ENCODE measurements at regions not wholly inside any gene's neighbourhood (a gene's known extent, or its start where the extent isn't known, plus 50 kb on each side); places are given as distances from the start of the nearest gene placed in this dataset.

- no peak for DNase-seq
Measured at GRCh38 chr18:73514449-73514848, 633.2 kb downstream of the FBXO15 start.

- peak; percentile 37 for DNase-seq
Measured at GRCh38 chr18:73511771-73512503, 635.7 kb downstream of the FBXO15 start.

GRCh38 chr18:73509460-73509859 is 638.2 kb downstream of the FBXO15 start:
- no peak for DNase-seq

- no peak for DNase-seq
Measured at GRCh38 chr18:73503326-73503725, 635.5 kb upstream of the NETO1 start.

- no peak for DNase-seq
Measured at GRCh38 chr18:73487966-73488365, 620.2 kb upstream of the NETO1 start.

GRCh38 chr18:73485166-73485565 is 617.4 kb upstream of the NETO1 start:
- no peak for DNase-seq

- DNase-seq: no peak
Measured at GRCh38 chr18:73482901-73483300, 615.1 kb upstream of the NETO1 start.

- no peak for DNase-seq
Measured at GRCh38 chr18:73479477-73479876, 611.7 kb upstream of the NETO1 start.

GRCh38 chr18:73478191-73478590 is 610.4 kb upstream of the NETO1 start:
- DNase-seq: no peak

GRCh38 chr18:73476031-73476430 is 608.2 kb upstream of the NETO1 start:
- DNase-seq: no peak

- peak; percentile 32 for DNase-seq
Measured at GRCh38 chr18:73462092-73462491, 594.3 kb upstream of the NETO1 start.

GRCh38 chr18:73461780-73462059 is 593.9 kb upstream of the NETO1 start:
- no peak for DNase-seq

GRCh38 chr18:73461038-73461779 is 593.4 kb upstream of the NETO1 start:
- DNase-seq: peak; percentile 34

- DNase-seq: no peak
Measured at GRCh38 chr18:73458186-73458964, 590.6 kb upstream of the NETO1 start.

GRCh38 chr18:73456643-73457042 is 588.9 kb upstream of the NETO1 start:
- DNase-seq: no peak

- no peak for DNase-seq
Measured at GRCh38 chr18:73452866-73453265, 585.1 kb upstream of the NETO1 start.

- no peak for DNase-seq
Measured at GRCh38 chr18:73446502-73446901, 578.7 kb upstream of the NETO1 start.

GRCh38 chr18:73431620-73432019 is 563.8 kb upstream of the NETO1 start:
- DNase-seq: no peak

GRCh38 chr18:73421010-73421409 is 553.2 kb upstream of the NETO1 start:
- no peak for DNase-seq

- no peak for DNase-seq
Measured at GRCh38 chr18:73419531-73419930, 551.7 kb upstream of the NETO1 start.

GRCh38 chr18:73414598-73414997 is 546.8 kb upstream of the NETO1 start:
- no peak for DNase-seq

- DNase-seq: no peak
Measured at GRCh38 chr18:73414069-73414468, 546.3 kb upstream of the NETO1 start.

- DNase-seq: no peak
Measured at GRCh38 chr18:73409242-73409641, 541.5 kb upstream of the NETO1 start.

- no peak for DNase-seq
Measured at GRCh38 chr18:73408469-73408868, 540.7 kb upstream of the NETO1 start.

All from NCI-H146 (cell line).